OCI-LY3 (cell line): ENCODE measurements at regions not wholly inside any gene's neighbourhood (a gene's known extent, or its start where the extent isn't known, plus 50 kb on each side); places are given as distances from the start of the nearest gene placed in this dataset.

Experiments used
- EZH2phosphoT487 ChIP-seq: fragments of 200-600 bp; shearing (Covaris generic); IDR thresholded peaks from 2 replicates; pipeline ENCODE4 v1.6.1; 2018; ENCODE audit warnings: antibody characterized with exemption, mixed run types, low read depth
- TF ChIP-seq, protein P1 (sequence below): fragments of 200-600, 300-600 bp; sonication (generic); IDR thresholded peaks from 2 replicates; pipeline ENCODE4 v1.5.1; 2014; ENCODE audit warnings: antibody characterized with exemption, low read length, low read depth

DNA sequence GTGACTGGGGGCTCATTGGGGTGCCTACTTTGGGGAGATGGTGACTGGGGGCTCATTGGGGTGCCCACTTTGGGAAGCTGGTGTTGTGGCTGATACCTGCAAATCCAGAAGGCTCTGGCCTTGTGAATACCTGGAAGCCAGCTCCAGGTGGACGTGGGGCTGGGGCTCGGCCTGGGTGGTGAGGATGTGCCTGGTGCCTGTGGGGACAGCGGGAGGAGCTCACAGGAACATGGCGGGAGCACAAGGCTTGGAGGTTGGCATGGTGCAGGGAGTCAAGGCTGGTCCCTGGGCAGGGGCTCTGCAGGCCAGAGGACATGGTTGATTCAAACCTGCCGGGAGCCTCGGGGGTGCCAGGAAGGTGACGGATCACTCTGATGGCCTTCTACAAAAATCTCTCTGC, 1165.7 kb downstream of the BRD1 start:
- TF ChIP-seq, protein P1, sequence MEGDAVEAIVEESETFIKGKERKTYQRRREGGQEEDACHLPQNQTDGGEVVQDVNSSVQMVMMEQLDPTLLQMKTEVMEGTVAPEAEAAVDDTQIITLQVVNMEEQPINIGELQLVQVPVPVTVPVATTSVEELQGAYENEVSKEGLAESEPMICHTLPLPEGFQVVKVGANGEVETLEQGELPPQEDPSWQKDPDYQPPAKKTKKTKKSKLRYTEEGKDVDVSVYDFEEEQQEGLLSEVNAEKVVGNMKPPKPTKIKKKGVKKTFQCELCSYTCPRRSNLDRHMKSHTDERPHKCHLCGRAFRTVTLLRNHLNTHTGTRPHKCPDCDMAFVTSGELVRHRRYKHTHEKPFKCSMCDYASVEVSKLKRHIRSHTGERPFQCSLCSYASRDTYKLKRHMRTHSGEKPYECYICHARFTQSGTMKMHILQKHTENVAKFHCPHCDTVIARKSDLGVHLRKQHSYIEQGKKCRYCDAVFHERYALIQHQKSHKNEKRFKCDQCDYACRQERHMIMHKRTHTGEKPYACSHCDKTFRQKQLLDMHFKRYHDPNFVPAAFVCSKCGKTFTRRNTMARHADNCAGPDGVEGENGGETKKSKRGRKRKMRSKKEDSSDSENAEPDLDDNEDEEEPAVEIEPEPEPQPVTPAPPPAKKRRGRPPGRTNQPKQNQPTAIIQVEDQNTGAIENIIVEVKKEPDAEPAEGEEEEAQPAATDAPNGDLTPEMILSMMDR: no peak
- no peak for TF ChIP-seq EZH2phosphoT487
